ENCODE measurements at regions not wholly inside any gene's neighbourhood (a gene's known extent, or its start where the extent isn't known, plus 50 kb on each side); places are given as distances from the start of the nearest gene placed in this dataset.

DNA sequence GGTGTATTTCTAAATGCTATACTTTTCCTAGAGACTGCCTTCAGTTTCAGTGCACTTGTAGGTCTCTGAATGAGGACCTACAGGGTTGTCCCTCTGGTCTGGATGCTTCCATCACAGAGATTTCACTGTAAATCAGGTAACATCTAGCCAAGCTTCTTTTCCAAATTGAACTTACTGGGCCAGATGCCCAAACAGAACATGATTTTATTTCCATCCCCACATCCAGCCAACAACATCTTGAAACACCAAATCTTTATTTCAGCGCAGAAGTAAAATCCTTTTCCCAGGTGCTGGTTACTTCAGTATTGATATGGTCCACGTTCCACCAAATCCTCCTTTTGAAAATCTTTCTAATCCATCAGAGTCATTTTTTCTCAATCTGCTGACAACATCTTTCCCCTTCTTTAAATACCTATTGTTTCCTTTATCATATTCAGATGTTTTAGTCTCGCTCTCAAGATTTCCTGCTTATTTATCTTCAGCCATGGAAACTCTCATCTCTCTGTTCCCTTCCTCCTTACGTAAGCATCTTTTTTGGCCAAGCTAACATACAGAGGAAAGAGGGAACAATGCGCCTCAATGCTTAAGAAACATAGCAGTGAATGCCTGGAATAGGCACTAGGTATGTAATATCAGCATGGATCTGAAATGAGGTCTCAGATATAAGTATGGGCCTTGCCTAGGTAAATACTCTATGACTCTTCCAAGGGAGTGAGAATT lies 201.2 kb upstream of the MTNR1B start:
- TF ChIP-seq EZH2phosphoT487 (IDR thresholded peaks at IDR 0.05; ENCODE audit: insufficient read depth, low read depth) (no peak), EZH2 (IDR thresholded peaks at IDR 0.05; ENCODE audit: insufficient read depth, poor library complexity, severe bottlenecking) (no peak)

All from GM23248 (cell line).